NCI-H774 (cell line): ENCODE measurements at regions not wholly inside any gene's neighbourhood (a gene's known extent, or its start where the extent isn't known, plus 50 kb on each side); places are given as distances from the start of the nearest gene placed in this dataset.
"Not testable (repeated sequence)": the region's sequence is repeated elsewhere in the genome, so short reads cannot be mapped to it uniquely, and the experiment has no call there.

ENCODE experiments used
- DNase-seq: peaks from one replicate; lab custom pipeline; 2025; lab: John Stamatoyannopoulos, UW

DNA sequence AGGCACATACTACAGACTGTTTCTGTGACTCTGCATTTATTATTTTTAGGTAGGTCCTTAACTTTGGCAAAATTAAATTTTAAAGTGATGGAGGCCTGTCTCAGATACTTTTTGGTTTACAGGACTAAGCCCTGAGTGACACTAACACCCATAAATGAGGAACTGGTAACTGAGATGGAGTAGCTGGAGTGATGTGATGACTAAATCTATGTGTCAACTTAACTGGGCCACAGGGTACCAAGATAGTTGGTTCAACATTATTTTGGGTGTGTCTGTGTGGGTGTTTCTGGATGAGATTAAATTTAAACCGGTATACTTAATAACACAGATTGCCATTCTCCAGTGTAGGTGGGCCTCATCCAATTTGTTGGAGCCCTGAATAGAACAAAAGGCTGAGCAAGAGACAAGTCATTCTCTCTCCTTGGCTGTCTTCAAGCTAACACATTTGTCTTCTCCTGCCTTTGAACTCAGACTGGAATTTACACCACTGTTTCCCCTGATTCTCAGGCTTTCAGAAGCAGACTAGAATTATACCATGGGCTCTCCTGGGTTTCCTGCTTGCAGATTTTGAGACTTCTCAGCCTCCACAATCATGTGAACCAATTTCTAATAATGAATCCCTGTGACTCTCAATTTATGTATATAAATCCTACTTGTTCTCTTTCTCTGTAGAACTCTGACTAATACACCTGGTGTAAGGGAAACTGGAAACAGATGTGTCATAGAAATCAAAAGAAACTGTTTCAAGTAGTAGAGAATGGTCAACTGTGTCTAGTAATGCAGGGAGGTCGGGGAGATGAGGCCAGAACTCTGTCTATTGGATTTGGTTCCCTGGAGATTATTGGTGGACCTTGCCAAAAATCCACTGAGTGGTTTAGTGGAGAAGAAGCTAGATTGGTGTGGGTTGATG, 579.2 kb downstream of the EPM2A start:
- DNase-seq = no peak

DNA sequence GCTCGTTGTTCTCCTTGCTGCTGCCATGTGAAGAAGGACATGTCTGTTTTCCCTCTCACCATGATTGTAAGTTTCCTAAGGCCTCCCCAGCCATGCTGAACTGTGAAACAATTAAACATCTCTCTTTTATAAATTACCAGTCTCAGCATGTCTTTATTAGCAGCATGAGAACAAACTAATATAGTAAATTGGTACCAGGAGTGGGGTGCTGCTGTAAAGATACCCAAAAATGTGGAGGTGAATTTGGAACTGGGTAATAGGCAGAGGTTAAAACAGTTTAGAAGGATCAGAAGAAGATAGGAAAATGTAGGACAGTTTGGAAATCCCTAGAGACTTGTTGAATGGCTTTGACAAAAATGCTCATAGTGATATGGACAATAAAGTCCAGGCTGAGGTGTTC, 576.7 kb downstream of the EPM2A start:
- not testable (repeated sequence) for DNase-seq

DNA sequence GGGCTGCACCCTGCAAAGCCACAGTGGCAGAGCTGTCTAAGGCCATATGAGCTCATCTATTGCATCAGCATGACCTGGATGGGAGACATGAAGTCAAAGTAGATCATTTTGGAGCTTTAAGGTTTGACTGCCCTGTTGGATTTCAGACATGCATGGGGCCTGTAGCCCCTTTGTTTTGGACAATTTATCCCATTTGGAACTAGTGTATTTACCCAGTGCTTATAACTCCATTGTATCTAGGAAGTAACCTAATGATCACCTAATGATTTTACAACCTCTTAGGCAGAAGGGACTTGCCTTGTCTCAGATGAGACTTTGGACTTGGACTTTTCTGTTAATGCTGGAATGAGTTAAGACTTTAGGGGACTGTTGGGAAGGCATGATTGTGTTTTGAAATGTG, 575.4 kb downstream of the EPM2A start:
- no peak for DNase-seq

DNA sequence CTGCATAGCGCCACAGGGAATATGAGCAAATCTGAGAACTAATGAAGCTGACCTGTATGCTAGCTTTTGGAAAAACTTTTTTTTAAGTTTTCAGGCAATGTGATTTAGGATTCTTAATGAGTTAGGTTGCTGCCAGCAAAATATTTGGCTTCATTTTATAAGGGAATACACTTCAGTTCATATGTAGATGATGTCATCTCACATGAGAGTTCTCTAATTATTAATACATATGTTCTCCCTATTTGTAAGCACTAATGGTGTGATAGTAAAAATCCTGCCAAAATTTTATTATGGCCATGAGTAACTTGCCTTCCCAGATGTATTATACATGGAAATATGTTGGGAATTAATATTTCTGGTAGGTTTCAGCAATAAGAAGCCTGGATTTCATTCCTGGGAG, 573.8 kb downstream of the EPM2A start:
- DNase-seq = no peak

DNA sequence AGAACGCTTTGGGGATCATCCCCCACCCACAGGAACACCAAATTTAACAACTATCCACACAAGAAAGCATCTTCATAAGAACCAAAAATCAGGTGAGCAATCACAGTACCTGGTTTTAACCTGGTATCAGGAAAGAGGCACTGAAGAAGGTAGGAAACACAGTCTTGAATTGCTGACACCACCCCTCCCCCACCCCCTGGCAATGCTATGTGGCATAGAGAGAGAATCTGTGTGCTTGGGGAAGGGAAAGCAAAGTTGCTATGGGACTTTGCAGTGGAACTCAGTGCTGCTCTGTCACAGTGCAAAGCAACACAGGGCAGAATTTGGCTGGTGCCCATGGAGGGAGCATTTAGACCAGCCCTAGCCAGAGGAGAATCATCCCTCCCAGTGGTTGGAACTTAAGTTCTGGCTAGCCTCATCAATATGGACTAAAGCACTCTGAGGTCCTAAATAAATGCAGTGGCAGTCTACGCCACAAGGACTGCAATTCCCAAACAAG, 565.5 kb downstream of the EPM2A start:
- no peak for DNase-seq

DNA sequence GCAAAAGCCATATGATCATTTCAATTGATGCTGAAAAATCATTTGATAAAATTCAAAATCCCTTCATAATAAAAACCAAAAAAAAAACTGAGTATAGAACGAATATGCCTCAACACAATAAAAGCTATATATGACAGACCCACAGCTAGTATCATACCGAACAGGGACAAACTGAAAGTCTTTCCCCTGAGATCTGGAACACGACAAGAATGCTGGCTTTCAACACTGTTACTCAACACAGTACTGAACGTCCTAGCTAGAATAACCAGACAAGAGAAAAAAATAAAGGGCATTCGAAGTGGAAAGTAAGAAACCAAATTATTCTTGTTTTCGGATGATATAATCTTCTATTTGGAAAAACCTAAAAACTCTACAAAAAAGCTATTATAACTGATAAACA, 559.9 kb downstream of the EPM2A start:
- no peak for DNase-seq

DNA sequence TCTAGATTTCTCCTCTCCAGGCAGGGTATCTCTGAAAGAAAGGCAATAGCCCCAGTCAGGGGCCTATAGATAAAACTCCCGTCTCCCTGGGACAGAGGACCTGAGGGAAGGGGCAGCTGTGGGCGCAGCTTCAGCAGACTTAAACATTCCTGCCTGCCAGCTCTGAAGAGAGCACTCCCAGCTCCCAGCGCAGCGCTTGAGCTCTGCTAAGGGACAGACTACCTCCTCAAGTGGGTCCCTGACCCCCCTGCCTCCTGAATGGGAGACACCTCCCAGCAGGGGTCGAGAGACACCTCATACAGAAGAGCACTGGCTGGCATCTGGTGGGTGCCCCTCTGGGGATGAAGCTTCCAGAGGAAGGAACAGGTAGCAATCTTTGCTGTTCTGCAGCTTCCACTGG, 556.9 kb downstream of the EPM2A start:
- no peak for DNase-seq

DNA sequence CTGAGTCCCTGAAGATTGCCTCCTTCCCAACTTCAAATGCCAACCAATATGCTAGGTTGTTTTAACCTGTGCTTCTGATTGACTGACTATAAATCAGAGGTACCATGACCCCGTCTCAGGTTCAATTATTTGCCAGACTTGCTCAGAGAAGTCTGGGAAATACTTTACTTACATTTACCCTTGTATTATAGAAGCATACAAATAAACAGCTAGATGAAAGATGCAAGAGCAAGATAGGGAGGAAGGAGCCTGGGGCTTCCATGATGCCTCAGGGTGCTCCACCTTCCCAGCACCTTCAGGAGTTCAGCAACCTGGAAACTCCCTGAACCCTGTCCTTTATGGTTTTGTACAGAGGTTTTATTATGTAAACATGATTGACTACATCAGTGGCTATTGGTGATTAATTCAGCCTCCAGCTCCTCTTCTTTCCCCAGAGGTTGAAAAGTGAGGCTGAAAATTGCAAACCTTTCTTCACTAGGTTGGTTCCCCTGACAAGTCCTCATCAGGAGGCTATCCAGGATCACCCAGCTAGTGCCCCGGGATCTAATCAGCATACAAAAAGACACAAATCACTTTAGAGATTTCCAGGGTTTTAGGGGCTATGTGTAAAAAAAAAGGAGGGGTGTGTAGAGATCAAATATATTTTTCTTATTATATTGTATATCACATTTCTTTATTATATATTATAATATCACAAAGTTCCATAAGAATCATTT, 547.7 kb downstream of the EPM2A start:
- DNase-seq = no peak

DNA sequence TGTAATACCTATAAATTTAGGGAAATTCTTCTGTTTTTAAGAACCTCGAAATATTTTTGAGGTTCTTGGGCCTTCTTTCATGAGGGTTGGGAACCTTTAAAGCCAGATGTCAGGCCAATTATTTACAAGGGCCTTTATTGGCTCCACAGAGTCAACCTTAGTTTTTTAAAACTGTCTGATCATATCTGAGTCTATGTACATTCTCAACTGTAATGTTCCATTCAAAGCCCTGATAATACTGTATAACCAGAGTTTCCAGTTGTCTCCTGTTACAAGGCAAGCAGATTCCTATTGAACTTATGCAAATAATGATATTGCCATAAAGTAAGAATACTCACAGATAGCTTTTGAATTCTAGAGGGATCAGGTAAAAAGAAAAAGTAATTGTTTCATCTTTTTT, 545.5 kb downstream of the EPM2A start:
- peak; percentile 71 for DNase-seq

DNA sequence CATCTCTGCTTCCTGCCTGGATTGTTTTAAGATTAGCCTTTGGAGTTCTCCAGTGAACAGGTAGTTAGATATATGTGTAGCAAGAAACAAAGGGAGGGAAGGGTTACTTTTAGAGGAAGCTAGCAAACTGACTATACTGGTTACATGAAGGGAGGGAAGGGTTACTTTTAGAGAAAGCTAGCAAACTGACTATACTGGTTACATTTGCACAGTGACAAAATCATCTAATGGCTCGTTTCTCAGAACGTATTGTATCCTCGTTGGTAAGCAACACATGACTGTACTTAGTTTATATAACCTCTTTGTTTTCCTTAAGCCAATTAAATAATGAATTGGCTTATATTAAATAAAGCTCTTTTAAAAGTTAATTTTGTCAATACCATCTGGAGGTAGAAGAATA, 540.9 kb downstream of the EPM2A start:
- DNase-seq = no peak

DNA sequence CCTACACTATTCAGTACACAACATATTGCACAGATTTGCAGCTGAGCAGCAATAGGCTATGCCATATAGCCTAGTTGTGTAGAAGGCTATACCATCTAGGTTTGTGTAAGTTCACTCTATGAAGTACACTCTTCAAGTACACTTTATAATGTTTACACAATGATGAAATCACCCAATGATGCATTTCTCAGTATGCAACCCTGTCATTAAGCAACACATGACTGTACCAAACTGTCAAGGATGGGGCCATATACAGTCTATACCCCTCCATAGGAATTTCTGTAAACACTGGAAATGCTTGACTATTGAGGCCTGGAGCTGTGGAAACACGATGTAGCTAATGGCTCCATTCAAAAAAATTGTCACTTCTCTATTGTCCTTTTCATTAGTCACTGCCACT, 535.4 kb downstream of the EPM2A start:
- DNase-seq = peak; percentile 70

DNA sequence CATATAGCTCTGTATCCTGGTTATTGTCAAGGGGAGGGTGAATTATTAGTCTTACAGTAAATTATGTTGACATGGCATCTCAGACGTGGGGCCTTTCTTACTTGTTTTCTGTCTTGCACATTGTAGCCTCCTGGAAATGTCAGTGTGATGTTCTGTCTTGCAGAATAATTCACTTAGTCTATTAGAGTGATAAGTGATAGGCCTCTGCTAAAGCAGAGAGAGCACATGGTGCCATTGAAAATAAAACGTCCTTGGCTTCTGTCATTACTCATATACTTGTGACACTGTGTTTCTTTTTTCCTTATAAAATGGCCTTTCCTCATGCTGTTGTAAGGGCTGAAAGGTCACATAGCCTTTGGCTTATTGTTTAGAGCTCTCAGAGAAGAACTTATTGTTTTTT, 531.0 kb downstream of the EPM2A start:
- DNase-seq = no peak

DNA sequence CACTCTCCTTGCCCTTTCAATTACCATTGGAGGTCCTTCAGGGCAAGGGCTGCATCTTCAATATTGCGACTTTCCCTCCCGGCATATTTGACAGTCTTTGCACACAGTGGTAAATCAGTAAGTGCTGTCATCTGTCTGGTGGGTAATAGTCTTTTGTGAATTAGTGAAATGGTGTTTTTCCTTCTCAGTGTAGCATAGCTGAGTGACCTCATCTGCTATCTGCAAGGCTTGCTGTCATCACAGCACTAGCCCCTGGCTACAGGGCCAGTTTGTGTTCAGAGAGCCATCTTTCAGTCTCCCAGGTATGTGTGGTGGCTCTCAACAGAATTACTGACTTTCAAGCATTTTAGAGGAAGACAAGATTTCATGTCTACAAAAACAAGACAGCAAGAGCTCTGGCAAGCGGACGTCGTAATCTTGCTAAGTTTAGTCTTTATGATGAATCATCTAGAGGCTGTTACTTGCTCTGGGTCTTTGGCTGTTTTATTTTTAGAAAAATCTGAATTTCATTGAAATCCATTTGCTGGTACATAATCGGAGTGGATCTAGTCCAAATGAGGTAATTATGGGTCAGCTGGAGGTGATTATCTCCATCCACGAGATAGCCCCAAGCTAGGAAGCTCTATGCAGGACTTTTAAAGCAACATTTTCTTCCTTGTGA, 528.9 kb downstream of the EPM2A start:
- DNase-seq = no peak

DNA sequence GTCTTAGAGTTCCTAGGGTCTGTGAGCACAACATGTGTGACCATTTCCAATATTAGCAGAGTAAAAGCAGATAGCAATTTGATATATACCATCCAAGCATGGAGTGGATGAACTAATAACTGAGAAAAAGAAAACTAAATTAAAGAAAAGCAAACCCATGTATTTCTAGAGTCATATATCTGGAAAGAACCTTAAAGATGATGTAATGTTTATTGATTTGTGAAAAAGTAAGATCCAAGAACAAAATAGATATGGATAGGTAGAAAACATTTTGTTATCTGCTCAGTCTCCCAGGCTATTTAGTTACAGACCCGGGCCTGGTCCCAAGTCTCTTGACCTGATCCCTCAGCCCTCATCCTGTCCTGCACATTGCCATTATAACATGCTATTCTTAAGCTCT, 526.8 kb downstream of the EPM2A start:
- no peak for DNase-seq

DNA sequence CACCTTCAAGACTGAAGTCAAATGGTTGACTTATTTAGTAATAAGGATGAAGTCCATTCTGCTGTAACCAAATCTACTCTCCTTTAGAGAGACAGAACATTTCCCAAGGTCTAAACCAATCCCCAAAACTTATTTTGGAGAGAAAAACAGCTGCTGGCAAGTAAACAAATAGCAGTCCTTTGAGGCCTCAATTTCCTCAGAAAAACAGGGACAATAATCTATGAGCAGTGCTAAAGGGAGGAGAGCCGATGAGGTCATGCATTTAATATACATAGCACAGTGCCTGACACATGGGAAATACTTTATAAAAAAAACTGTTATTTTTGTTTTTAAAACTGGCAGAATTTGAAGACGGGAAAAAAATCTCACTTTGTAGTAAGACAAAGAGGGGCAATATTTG, 526.0 kb downstream of the EPM2A start:
- DNase-seq = no peak

DNA sequence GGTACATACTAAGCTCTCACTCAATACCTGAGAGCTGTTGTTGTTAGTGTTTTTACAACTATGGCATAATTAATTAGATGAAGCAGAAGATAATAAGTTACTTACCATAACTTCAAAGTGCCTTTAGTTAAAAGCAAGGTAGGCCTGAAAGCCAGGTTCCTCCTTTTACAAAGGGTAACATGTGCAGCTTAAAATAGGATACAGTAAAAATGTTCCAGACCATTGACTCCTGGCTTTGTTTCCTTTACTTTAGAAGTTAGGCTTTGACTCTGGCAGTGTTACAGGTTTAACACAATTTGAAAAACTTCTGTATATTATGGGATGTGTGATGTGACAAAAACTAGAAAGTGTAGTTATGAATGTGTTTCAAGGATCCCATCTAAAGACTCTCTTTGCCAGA, 522.5 kb downstream of the EPM2A start:
- DNase-seq = no peak

DNA sequence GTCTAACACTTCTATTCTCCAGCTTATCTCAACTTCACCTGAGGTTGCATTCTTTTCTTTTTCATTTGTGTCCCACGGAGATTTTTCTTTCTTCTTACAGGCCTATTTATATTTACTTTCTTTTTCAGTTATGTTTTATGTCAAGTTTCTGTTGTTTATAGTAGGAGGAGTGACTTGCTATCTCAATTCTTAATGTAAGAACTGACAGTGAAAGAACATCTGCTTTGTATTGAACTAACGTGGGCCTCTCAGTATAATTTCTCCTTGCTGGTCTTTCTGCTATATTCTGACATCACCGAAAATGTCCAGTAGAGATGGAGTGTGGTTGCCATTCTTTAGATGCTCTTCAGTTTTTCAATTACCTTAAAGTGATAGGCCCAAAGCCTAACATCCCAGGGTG, 521.7 kb downstream of the EPM2A start:
- no peak for DNase-seq

DNA sequence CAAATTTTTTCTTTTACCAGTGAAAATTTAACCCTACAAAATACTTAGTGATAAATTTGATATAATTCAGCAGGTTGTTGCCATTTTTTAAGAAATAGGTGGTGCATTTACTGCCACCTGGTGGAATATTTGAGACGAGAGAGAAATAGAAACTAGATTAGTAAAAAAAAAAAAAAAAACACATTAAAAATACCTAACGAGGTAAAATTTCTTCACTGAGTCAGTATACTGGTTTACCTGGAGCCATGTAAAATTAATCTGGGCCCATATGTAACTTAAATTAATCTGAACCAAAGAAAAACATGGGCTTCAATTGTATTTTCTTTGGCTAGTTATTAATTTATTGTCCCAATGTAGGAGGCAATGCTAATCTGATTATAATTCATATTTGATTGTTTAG, 520.8 kb downstream of the EPM2A start:
- DNase-seq = peak; percentile 42

DNA sequence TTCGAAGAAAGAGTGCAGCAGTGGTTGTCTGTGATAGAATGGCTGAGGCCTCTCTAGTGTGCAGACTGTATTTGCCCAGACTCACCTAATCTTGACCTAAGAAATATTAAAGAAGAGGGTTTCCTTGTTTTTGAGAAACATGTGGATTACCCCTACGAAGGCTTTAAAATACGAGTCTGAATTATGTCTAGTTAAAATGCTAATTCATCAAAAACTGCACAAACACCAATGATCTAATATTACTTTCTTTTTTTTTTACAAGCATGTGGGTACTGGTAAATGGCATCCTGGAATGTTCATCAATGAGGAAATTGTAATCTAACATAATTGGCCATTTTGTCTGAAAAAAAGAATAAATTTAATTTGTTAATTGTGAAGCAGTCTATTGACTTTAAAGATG, 510.9 kb downstream of the EPM2A start:
- DNase-seq = no peak

DNA sequence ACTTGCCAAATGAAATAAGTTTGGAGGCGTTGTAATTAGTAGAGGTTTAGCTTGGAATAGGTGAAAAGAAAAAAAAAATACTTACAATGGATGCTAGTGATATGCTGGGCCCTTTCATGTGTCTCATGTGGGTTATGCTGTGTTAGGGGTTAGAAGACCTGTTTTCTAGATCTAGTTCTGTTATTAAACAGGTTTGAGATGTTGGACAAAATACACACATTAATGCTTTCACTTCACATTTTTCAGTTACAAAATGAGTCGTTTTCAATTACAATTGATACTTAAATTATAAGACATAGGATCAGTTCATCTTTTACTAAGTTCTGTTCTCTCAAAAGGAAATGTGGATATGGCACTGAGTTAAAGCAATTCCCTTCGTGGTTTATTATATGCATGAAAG, 509.8 kb downstream of the EPM2A start:
- DNase-seq = no peak

DNA sequence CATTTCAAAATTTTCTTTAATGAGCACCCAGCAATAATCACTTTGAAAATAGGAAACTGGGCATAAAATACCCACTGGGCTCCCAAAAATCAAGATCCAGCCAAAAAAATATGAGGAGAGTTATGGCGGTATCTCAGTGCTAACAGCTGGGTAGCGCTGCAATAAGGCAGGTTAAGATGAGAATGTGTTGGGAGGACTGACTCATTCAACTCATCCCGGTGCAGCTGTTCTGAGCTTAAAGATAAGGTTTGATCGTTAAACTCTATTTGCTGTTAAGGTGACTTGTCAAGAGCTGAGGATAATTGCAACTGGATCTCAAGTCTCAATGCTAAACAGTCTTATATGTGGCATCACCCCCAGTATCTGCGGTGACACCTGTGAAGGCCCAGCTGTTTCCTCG, 507.7 kb downstream of the EPM2A start:
- DNase-seq = no peak

DNA sequence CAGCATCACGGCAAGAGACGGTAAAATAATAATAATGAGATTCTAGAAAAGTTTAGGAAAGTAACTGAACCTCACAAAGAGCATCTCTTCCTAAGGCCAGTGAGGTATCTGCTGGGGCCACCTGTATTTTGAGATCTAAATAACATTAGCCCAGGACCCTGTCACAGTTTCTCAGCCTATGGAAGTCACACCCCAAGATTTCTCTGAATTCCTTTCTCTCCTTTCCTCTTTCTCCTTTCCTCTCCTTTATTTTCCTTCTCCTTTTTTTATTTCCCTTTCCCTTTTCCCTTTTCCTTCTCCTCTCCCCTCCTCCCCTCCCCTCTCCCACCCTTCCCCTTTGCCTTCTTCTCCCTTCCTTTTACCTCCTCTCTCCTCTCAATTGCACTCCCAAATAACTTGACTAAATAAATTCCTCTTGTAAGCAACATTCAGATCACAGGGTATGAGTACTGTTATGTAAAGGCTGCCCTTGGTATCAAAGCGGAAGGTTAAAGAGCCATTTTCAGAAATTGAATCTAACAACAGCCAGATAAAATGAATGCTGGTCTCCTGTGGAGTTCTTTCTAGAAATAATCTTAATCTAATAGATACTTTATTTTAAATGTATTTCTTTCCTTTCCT, 506.2 kb downstream of the EPM2A start:
- DNase-seq = no peak
